ENCODE measurements at regions not wholly inside any gene's neighbourhood (a gene's known extent, or its start where the extent isn't known, plus 50 kb on each side); places are given as distances from the start of the nearest gene placed in this dataset.

- no peak for DNase-seq
- H3K36me3 ChIP-seq (ENCODE audit: control insufficient read depth, insufficient read depth, low read length) = no peaks in the 10 kb centered on the region
- H4K20me1 ChIP-seq (ENCODE audit: insufficient read depth, low read length) = no peaks in the 10 kb centered on the region
- no peak overlapping the region for H2AK9ac ChIP-seq (replicated peaks; ENCODE audit: low read depth, low read length, poor library complexity)
- no peak overlapping the region for H2AFZ ChIP-seq (replicated peaks; ENCODE audit: low read length, poor library complexity)
- no peak overlapping the region for H3K4me2 ChIP-seq (ENCODE audit: low read depth, low read length)
- H4K5ac ChIP-seq (ENCODE audit: low read depth, low read length) = no peak overlapping the region
- H3K18ac ChIP-seq (ENCODE audit: low read depth, low read length) = no peak overlapping the region
- H3K4me1 ChIP-seq (ENCODE audit: control insufficient read depth, insufficient read depth, low read length) = peaks cover 2% of the 10 kb centered on the region; the same call in 1 of the 2 replicates
- H2BK120ac ChIP-seq (ENCODE audit: low read depth, low read length) = no peak overlapping the region
- H3K79me1 ChIP-seq (ENCODE audit: low read depth in 1 of 2, low read length in 2 of 2) = no peaks in the 10 kb centered on the region
- ChIA-PET CTCF (no interaction called here), POLR2A (ENCODE audit: unreplicated experiment) (no interaction called here)
- no peak overlapping the region for H3K9ac ChIP-seq (ENCODE audit: low read depth, low read length)
- TF ChIP-seq BHLHE40 (IDR thresholded peaks at IDR 0.05; ENCODE audit: low read depth, low read length) = no peak
- no peak for TF ChIP-seq RCOR1 (IDR thresholded peaks at IDR 0.05; ENCODE audit: insufficient replicate concordance, low read length)
- TF ChIP-seq POLR2A (IDR thresholded peaks at IDR 0.05; ENCODE audit: low read depth, low read length) = no peak
- no peak for TF ChIP-seq CHD1 (IDR thresholded peaks at IDR 0.05; ENCODE audit: low read depth, low read length)
- TF ChIP-seq MAZ (IDR thresholded peaks at IDR 0.05; ENCODE audit: borderline replicate concordance, low read depth, low read length) = no peak
- TF ChIP-seq MAFK (IDR thresholded peaks at IDR 0.05; ENCODE audit: low read depth, low read length) = no peak
- dilution Hi-C loops (cut with HindIII; ENCODE audit: low sequenced_read_pairs, unreplicated experiment) = no loop called here
- no peak overlapping the region for H4K91ac ChIP-seq (ENCODE audit: insufficient read depth, low read depth, low read length)
- no peak overlapping the region for H3K23ac ChIP-seq (ENCODE audit: low read depth, low read length)
- H2BK5ac ChIP-seq (ENCODE audit: low read depth, low read length, poor library complexity, severe bottlenecking) = no peak overlapping the region
- H3K56ac ChIP-seq (ENCODE audit: extremely low read depth, insufficient read depth, low read length) = no peak overlapping the region
- no peak overlapping the region for H3K4ac ChIP-seq (ENCODE audit: low read depth, low read length)
- no peak for ATAC-seq (ENCODE audit: low read depth)
- H2BK20ac ChIP-seq (ENCODE audit: low read depth, low read length) = no peak overlapping the region
- no CpG with 5 or more reads among the region's 4 CpGs for WGBS, 2 experiments (ENCODE audit: extremely low coverage in 2 of 2, insufficient read length in 1 of 2)
- BruUV-seq (replicated peaks) = no TSS peak
- no peaks in the 10 kb centered on the region for H3K27me3 ChIP-seq (ENCODE audit: control insufficient read depth, insufficient read depth, low read length)
- H3K9me1 ChIP-seq (ENCODE audit: insufficient read depth, low read length) = no peaks in the 10 kb centered on the region
- no peak overlapping the region for H2BK15ac ChIP-seq (ENCODE audit: low read depth, low read length)
- H2AK5ac ChIP-seq (ENCODE audit: low read depth, low read length) = no peak overlapping the region
- intact Hi-C loops (cut with micrococcal nuclease) = no loop called here
- H3K4me3 ChIP-seq (ENCODE audit: insufficient read depth, low read depth, low read length) = no peak overlapping the region
- no peaks in the 10 kb centered on the region for H3K9me3 ChIP-seq (ENCODE audit: control insufficient read depth, insufficient read depth, low read length)
- H3K27ac ChIP-seq (ENCODE audit: insufficient read depth, low read length) = no peak overlapping the region
- H3K14ac ChIP-seq (replicated peaks; ENCODE audit: low read depth, low read length) = no peak overlapping the region
- in situ Hi-C loops (cut with MboI; ENCODE audit: low sequenced_read_pairs) = no loop called here
- no peak overlapping the region for H4K8ac ChIP-seq (ENCODE audit: low read depth in 2 of 2, low read length in 2 of 2)
Measured at GRCh38 chr13:34417896-34418295, 524.2 kb upstream of the NBEA start.

Measured in IMR-90 (cell line).